ENCODE measurements at regions not wholly inside any gene's neighbourhood (a gene's known extent, or its start where the extent isn't known, plus 50 kb on each side); places are given as distances from the start of the nearest gene placed in this dataset.

DNA sequence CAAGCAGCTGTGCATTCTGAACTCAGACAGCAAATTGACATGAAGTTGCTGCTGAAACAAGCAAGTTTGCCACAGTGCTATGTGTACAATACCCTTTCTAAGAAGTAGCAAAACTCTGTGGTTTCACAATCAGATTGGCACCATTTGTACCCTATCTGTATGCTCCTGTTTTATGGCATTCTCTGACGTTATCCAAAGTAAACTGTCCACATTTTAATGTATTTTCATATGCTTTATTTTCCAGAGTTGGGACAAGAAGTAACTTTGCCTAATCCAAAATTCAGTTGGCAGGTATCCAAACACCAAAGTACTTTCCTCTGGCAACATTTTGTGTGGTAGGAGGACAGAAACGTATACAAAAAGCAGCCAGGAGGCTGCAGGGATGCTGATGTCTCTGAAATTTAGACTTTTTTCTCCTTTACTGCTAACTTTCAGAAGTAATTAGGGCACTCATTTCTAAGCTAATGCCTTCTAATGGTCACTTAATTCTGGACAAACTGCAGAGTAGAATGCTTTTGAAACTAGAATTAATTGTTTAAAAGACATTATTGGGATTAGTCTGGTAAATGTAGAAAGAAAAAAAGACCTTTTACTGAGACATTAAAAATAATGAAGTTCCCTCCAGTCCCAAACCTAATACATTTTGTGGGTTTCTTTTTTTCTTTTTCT is 414.7 kb upstream of the NRP1 start:
- Histone ChIP-seq H3K23ac (ENCODE audit: insufficient read length) (no peak overlapping the region), H3K79me2 (ENCODE audit: control insufficient read depth in 1 of 2, insufficient read depth in 2 of 2, low read length in 2 of 2) (no peaks in the 10 kb centered on the region), H3K4ac (replicated peaks; ENCODE audit: insufficient read length, low read depth, low read length) (no peak overlapping the region), H2BK15ac (ENCODE audit: low read length) (no peak overlapping the region), H3K27me3 (replicated peaks in 1 of 4; ENCODE audit: control insufficient read depth in 3 of 4, extremely low read depth in 1 of 4, insufficient read depth in 3 of 4, low read length in 3 of 4) (no peaks in the 10 kb centered on the region), H3K14ac (ENCODE audit: insufficient read length) (no peak overlapping the region), H2BK120ac (replicated peaks; ENCODE audit: low read depth, low read length) (no peak overlapping the region), H2BK20ac (ENCODE audit: low read length) (no peak overlapping the region), H3K27ac (ENCODE audit: low read depth, low read length) (no peak overlapping the region), H3K4me3 (ENCODE audit: extremely low read depth in 1 of 4, insufficient read depth in 2 of 4, low read depth in 3 of 4, low read length in 4 of 4) (no peak overlapping the region), H3K4me2 (ENCODE audit: insufficient read depth in 1 of 2, low read depth in 2 of 2, low read length in 2 of 2) (no peak overlapping the region), H3K9me3 (ENCODE audit: insufficient read depth in 2 of 2, low read depth in 1 of 2, low read length in 1 of 2) (no peaks in the 10 kb centered on the region), H3K56ac (replicated peaks; ENCODE audit: insufficient read length, low read depth, low read length) (no peak overlapping the region), H3K4me1 (replicated peaks in 1 of 4; ENCODE audit: control insufficient read depth in 3 of 4, insufficient read depth in 4 of 4, low read length in 3 of 4) (no peaks in the 10 kb centered on the region), H4K20me1 (replicated peaks in 1 of 2; ENCODE audit: control insufficient read depth in 1 of 2, insufficient read depth in 2 of 2, low read length in 2 of 2) (no peaks in the 10 kb centered on the region), H4K8ac (ENCODE audit: extremely low read depth, insufficient read depth, low read length) (no peak overlapping the region), H3K9ac (replicated peaks in 1 of 4; ENCODE audit: extremely low read depth in 1 of 4, low read depth in 3 of 4, low read length in 3 of 4) (no peak overlapping the region), H4K91ac (replicated peaks; ENCODE audit: insufficient read length, low read length) (no peak overlapping the region), H3K79me1 (ENCODE audit: low read depth, low read length) (no peaks in the 10 kb centered on the region), H2AK5ac (ENCODE audit: low read depth, low read length) (no peak overlapping the region), H2BK5ac (ENCODE audit: low read depth, low read length) (no peak overlapping the region), H2BK12ac (ENCODE audit: low read depth, low read length) (no peak overlapping the region), H4K5ac (ENCODE audit: insufficient read length, low read depth, low read length) (no peak overlapping the region), H3K36me3 (ENCODE audit: control insufficient read depth in 2 of 4, insufficient read depth in 4 of 4, low read length in 3 of 4) (no peaks in the 10 kb centered on the region), H2AFZ (ENCODE audit: low read length) (no peak overlapping the region), H3K23me2 (ENCODE audit: low read depth, low read length) (no peaks in the 10 kb centered on the region), H3K18ac (ENCODE audit: extremely low read depth, low read length) (no peak overlapping the region)
- no peak for DNase-seq (ENCODE audit: low read depth in 1 of 2, low spot score in 2 of 2)
- FAIRE-seq = no peak
- TF ChIP-seq RBBP5 (IDR thresholded peaks at IDR 0.05; ENCODE audit: borderline replicate concordance, low read depth, low read length) = no peak
- TF ChIP-seq CBX5 (IDR thresholded peaks at IDR 0.05; ENCODE audit: low read depth, low read length) = no peak
- TF ChIP-seq YY1 (IDR thresholded peaks at IDR 0.05; ENCODE audit: low read depth, low read length) = no peak
- TF ChIP-seq BACH1 (IDR thresholded peaks at IDR 0.05; ENCODE audit: low read length) = no peak
- TF ChIP-seq MAFK (IDR thresholded peaks at IDR 0.05; ENCODE audit: low read depth, low read length) = no peak
- no peak for TF ChIP-seq CREB1 (IDR thresholded peaks at IDR 0.05)
- no peak for TF ChIP-seq SRF (IDR thresholded peaks at IDR 0.05; ENCODE audit: low read depth, low read length)
- TF ChIP-seq SP1 (IDR thresholded peaks at IDR 0.05; ENCODE audit: low read depth, low read length) = no peak
- no peak for TF ChIP-seq TAF1 (IDR thresholded peaks at IDR 0.05; ENCODE audit: low read depth, low read length)
- TF ChIP-seq TCF12 (IDR thresholded peaks at IDR 0.05; ENCODE audit: low read depth, low read length) = no peak
- no peak for TF ChIP-seq POLR2AphosphoS5 (IDR thresholded peaks at IDR 0.05; ENCODE audit: low read depth, low read length)
- TF ChIP-seq ASH2L (IDR thresholded peaks at IDR 0.05; ENCODE audit: low read length) = no peak
- ChIA-PET CTCF (ENCODE audit: partially characterized antibody) (interaction anchor here (0.6 to 1.1 kb wide), 2 partner anchors 148 to 192 kb away, joined by 3 read pairs; no protein-coding TSS in a partner anchor), POLR2A (ENCODE audit: partially characterized antibody) (no interaction called here)
- WGBS, 2 experiments (ENCODE audit: extremely low coverage in 1 of 2, insufficient coverage in 1 of 2, insufficient read length in 1 of 2, insufficient replicate concordance in 2 of 2, low coverage in 1 of 2, low lambda C conversion rate in 2 of 2, missing lambda C conversion rate in 1 of 2) = 91% methylated on average over 2 of the region's 2 CpGs; no CpG with 5 or more reads in 1 of the 2 experiments

Measured in H1 (cell line).